ENCODE measurements at regions not wholly inside any gene's neighbourhood (a gene's known extent, or its start where the extent isn't known, plus 50 kb on each side); places are given as distances from the start of the nearest gene placed in this dataset.

- H3K27me3 ChIP-seq (ENCODE audit: insufficient read depth, poor library complexity, severe bottlenecking): peaks cover 2% of the 10 kb centered on the region
- no peak for TF ChIP-seq POLR2AphosphoS5 (IDR thresholded peaks at IDR 0.05; ENCODE audit: low read depth)
- TF ChIP-seq GABPA (IDR thresholded peaks at IDR 0.05; ENCODE audit: low read depth): no peak
- no peak for TF ChIP-seq SPI1 (IDR thresholded peaks at IDR 0.05; ENCODE audit: borderline replicate concordance, low read depth)
- TF ChIP-seq, protein P1, sequence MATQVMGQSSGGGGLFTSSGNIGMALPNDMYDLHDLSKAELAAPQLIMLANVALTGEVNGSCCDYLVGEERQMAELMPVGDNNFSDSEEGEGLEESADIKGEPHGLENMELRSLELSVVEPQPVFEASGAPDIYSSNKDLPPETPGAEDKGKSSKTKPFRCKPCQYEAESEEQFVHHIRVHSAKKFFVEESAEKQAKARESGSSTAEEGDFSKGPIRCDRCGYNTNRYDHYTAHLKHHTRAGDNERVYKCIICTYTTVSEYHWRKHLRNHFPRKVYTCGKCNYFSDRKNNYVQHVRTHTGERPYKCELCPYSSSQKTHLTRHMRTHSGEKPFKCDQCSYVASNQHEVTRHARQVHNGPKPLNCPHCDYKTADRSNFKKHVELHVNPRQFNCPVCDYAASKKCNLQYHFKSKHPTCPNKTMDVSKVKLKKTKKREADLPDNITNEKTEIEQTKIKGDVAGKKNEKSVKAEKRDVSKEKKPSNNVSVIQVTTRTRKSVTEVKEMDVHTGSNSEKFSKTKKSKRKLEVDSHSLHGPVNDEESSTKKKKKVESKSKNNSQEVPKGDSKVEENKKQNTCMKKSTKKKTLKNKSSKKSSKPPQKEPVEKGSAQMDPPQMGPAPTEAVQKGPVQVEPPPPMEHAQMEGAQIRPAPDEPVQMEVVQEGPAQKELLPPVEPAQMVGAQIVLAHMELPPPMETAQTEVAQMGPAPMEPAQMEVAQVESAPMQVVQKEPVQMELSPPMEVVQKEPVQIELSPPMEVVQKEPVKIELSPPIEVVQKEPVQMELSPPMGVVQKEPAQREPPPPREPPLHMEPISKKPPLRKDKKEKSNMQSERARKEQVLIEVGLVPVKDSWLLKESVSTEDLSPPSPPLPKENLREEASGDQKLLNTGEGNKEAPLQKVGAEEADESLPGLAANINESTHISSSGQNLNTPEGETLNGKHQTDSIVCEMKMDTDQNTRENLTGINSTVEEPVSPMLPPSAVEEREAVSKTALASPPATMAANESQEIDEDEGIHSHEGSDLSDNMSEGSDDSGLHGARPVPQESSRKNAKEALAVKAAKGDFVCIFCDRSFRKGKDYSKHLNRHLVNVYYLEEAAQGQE (IDR thresholded peaks at IDR 0.05; ENCODE audit: insufficient replicate concordance, low read depth): no peak
- TF ChIP-seq CTCF (IDR thresholded peaks at IDR 0.05; ENCODE audit: insufficient read depth, low read length): no peak
- DNase-seq (ENCODE audit: low read depth in 1 of 2, low spot score in 1 of 2): no peak
- H3K4me3 ChIP-seq (replicated peaks; ENCODE audit: insufficient read depth, low read length): no peak overlapping the region
- H3K27ac ChIP-seq (replicated peaks): no peak overlapping the region
Observed at GRCh38 chr19:32171719-32172151, 173.7 kb upstream of the ZNF507 start.

DNA sequence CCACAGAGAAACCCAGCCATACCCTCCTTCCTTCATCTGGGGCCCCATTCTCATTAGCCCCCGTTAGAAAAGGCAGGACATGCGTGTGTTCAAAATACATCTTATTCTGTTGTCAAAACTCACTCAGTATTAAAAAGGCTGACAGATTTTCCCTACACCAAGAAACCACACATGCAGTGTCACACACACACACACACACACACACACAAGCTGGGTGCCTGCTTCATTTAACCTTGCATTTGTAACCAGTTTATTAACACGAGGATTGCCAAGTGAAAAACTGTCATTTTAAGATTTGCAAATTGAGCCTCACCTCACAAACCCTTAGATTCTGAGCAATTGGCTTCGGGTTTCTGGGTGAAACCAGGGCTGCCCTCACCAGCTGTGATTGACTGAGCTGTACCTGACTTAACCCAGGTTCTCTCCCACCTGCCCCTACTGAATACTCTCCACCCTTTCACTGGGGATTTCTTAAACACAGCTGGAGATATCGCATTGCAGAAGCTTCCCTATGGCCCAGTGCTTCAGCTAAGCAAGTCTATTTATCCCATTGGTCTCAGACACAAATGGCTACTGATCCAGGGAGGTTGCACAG, 172.7 kb upstream of the ZNF507 start:
- peaks cover 2% of the 10 kb centered on the region for H3K27me3 ChIP-seq (ENCODE audit: insufficient read depth, poor library complexity, severe bottlenecking)
- H3K4me3 ChIP-seq (replicated peaks; ENCODE audit: insufficient read depth, low read length): no peak overlapping the region
- TF ChIP-seq GABPA (IDR thresholded peaks at IDR 0.05; ENCODE audit: low read depth) (no peak), CTCF (IDR thresholded peaks at IDR 0.05; ENCODE audit: insufficient read depth, low read length) (no peak), SPI1 (IDR thresholded peaks at IDR 0.05; ENCODE audit: borderline replicate concordance, low read depth) (no peak), POLR2AphosphoS5 (IDR thresholded peaks at IDR 0.05; ENCODE audit: low read depth) (no peak)
- TF ChIP-seq, protein P1 (IDR thresholded peaks at IDR 0.05; ENCODE audit: insufficient replicate concordance, low read depth): no peak
- H3K27ac ChIP-seq (replicated peaks): no peak overlapping the region
- DNase-seq (ENCODE audit: low read depth in 1 of 2, low spot score in 1 of 2): no peak

- DNase-seq (ENCODE audit: low read depth in 1 of 2, low spot score in 1 of 2): no peak
- no peak overlapping the region for H3K4me3 ChIP-seq (replicated peaks; ENCODE audit: insufficient read depth, low read length)
- TF ChIP-seq SPI1 (IDR thresholded peaks at IDR 0.05; ENCODE audit: borderline replicate concordance, low read depth) (no peak), CTCF (IDR thresholded peaks at IDR 0.05; ENCODE audit: insufficient read depth, low read length) (no peak), GABPA (IDR thresholded peaks at IDR 0.05; ENCODE audit: low read depth) (no peak), POLR2AphosphoS5 (IDR thresholded peaks at IDR 0.05; ENCODE audit: low read depth) (no peak)
- TF ChIP-seq, protein P1 (IDR thresholded peaks at IDR 0.05; ENCODE audit: insufficient replicate concordance, low read depth): no peak
- H3K27ac ChIP-seq (replicated peaks): no peak overlapping the region
- peaks cover 2% of the 10 kb centered on the region for H3K27me3 ChIP-seq (ENCODE audit: insufficient read depth, poor library complexity, severe bottlenecking)
Observed at GRCh38 chr19:32173836-32174235, 171.6 kb upstream of the ZNF507 start.

Data from HL-60 (cell line).